C4-2B (cell line): ENCODE measurements at regions not wholly inside any gene's neighbourhood (a gene's known extent, or its start where the extent isn't known, plus 50 kb on each side); places are given as distances from the start of the nearest gene placed in this dataset.

Experiments used
- H3K27ac ChIP-seq: fragments of 450-650 bp; 2 replicates; pipeline ENCODE4 v1.5.1; 2017
- CTCF ChIP-seq: fragments of 450-650 bp; conservative IDR thresholded peaks from 2 replicates; pipeline ENCODE4 v1.5.1; 2017; ENCODE audit warnings: mild to moderate bottlenecking
- ZFX ChIP-seq: fragments of 450-650 bp; IDR thresholded peaks from 2 replicates; pipeline ENCODE4 v1.6.1; 2017

GRCh38 chr16:5895137-5895536 is 797.5 kb upstream of the EEF2KMT start:
- no peak overlapping the region for H3K27ac ChIP-seq
- TF ChIP-seq ZFX, result no peak
- TF ChIP-seq CTCF, result no peak

- TF ChIP-seq ZFX (no peak), CTCF (no peak)
- no peak overlapping the region for H3K27ac ChIP-seq
These were observed 793.7 kb upstream of the EEF2KMT start for GRCh38 chr16:5891296-5891695.

- no peak for TF ChIP-seq ZFX
- TF ChIP-seq CTCF, result no peak
- no peak overlapping the region for H3K27ac ChIP-seq
These were observed 787.9 kb upstream of the EEF2KMT start for GRCh38 chr16:5885521-5885920.

- TF ChIP-seq CTCF (no peak), ZFX (no peak)
- no peak overlapping the region for H3K27ac ChIP-seq
These were observed 787.4 kb upstream of the EEF2KMT start for GRCh38 chr16:5884996-5885395.

- TF ChIP-seq CTCF, result no peak
- TF ChIP-seq ZFX, result no peak
- no peak overlapping the region for H3K27ac ChIP-seq
These were observed 786.7 kb upstream of the EEF2KMT start for GRCh38 chr16:5884339-5884738.

- H3K27ac ChIP-seq, result no peak overlapping the region
- TF ChIP-seq CTCF, result no peak
- TF ChIP-seq ZFX, result no peak
These were observed 784.6 kb upstream of the EEF2KMT start for GRCh38 chr16:5882087-5882640.

- no peak for TF ChIP-seq ZFX
- TF ChIP-seq CTCF, result no peak
- H3K27ac ChIP-seq, result no peak overlapping the region
These were observed 777.8 kb upstream of the EEF2KMT start for GRCh38 chr16:5875416-5875815.
